ENCODE measurements at regions not wholly inside any gene's neighbourhood (a gene's known extent, or its start where the extent isn't known, plus 50 kb on each side); places are given as distances from the start of the nearest gene placed in this dataset.

DNA sequence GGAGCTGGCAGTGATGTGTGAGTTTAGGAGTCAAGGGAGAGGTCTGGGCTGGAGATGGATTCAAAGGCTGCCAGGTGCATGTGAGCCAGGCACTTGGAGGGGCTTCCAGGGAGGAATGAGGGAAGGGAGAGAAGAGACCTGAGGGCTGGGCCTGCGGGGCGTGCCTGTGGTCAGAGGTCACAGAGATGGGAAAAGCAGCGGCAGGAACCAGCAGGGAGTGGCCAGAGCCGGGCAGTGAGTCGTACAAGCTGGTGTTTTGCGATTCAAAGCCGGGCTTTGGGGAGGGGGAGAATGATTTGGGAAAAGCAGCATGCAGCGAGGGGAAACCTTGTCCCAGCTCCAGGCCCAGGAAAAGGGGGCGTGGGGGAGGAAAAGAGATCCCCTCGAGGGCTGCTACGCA, 96.9 kb upstream of the RTL6 start:
- TF ChIP-seq, protein P1, sequence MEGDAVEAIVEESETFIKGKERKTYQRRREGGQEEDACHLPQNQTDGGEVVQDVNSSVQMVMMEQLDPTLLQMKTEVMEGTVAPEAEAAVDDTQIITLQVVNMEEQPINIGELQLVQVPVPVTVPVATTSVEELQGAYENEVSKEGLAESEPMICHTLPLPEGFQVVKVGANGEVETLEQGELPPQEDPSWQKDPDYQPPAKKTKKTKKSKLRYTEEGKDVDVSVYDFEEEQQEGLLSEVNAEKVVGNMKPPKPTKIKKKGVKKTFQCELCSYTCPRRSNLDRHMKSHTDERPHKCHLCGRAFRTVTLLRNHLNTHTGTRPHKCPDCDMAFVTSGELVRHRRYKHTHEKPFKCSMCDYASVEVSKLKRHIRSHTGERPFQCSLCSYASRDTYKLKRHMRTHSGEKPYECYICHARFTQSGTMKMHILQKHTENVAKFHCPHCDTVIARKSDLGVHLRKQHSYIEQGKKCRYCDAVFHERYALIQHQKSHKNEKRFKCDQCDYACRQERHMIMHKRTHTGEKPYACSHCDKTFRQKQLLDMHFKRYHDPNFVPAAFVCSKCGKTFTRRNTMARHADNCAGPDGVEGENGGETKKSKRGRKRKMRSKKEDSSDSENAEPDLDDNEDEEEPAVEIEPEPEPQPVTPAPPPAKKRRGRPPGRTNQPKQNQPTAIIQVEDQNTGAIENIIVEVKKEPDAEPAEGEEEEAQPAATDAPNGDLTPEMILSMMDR (IDR thresholded peaks at IDR 0.05): no peak
- TF ChIP-seq POLR2A (IDR thresholded peaks at IDR 0.05) (no peak), POLR2AphosphoS5 (IDR thresholded peaks at IDR 0.05) (no peak)

All from transverse colon (tissue), 4 donors.